Stimulated activated CD8-positive, alpha-beta memory T cell treated with anti-CD3 and anti-CD28 coated beads, Interleukin-15, amount 100 ng/mL, for 48 hours (primary cell): ENCODE measurements at regions not wholly inside any gene's neighbourhood (a gene's known extent, or its start where the extent isn't known, plus 50 kb on each side); places are given as distances from the start of the nearest gene placed in this dataset.

ENCODE experiments used
- DNase-seq, 2 donors: peaks; one replicate each; pipeline ENCODE4 v3.0.0-alpha.2; 2020; ENCODE audit warnings: low read depth in 2 of 2

DNA sequence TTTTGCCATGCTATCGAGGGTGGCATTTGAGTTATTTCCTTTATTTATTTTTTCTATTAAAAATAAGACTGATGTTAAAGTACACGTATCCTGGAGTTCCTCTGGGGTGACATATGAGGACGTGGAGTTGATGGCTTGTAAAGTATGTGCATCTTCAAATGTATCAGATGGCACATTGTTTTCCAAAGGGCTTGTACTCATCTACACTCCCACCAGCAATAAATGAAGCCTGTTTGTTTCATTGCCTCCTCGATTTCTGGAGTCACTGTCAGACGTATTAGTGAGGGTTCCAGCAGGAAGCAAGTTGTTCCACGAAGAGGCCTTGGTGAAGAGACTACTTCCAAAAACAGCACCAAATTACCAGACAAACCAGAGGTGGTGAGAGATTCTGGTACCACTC is 423.9 kb downstream of the NPHP4 start:
- no peak for DNase-seq

DNA sequence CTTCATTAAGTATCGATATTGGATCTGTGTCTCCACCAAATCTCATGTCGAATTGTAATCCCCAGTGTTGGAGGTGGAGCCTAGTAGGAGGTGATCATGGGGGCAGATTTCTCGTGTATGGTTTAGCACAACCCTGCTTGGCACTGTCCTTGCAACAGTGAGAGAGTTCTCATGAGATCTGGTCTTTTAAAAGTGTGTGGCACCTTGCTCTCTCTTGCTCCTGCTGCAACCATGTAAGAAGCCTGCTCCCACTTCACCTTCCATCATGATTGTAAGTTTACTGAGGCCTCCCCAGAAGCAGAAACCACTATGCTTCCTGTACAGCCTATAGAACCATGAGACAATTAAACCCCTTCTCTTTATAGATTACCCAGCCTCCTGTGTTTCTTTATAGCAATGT is 424.4 kb downstream of the NPHP4 start:
- DNase-seq: no peak

DNA sequence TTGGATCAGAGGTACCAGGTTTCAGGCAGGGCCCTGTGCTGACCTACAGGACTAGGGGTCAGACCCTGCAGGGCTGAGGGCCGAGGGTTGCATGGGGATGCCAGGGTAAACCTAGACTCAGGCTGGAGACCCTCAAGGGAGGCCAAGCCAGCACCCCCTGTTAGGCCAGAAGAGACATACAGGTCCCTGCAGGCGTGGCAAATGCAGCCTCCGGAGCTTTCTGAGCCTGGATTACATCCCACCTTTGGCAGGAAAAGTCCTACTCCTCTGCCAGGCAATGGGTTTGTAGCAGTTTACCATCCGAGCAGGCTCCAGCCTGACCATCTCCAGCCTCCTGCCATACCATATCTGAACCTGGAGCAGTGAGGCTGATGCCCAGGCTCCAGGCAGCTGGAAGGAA is 425.3 kb downstream of the NPHP4 start:
- no peak for DNase-seq

DNA sequence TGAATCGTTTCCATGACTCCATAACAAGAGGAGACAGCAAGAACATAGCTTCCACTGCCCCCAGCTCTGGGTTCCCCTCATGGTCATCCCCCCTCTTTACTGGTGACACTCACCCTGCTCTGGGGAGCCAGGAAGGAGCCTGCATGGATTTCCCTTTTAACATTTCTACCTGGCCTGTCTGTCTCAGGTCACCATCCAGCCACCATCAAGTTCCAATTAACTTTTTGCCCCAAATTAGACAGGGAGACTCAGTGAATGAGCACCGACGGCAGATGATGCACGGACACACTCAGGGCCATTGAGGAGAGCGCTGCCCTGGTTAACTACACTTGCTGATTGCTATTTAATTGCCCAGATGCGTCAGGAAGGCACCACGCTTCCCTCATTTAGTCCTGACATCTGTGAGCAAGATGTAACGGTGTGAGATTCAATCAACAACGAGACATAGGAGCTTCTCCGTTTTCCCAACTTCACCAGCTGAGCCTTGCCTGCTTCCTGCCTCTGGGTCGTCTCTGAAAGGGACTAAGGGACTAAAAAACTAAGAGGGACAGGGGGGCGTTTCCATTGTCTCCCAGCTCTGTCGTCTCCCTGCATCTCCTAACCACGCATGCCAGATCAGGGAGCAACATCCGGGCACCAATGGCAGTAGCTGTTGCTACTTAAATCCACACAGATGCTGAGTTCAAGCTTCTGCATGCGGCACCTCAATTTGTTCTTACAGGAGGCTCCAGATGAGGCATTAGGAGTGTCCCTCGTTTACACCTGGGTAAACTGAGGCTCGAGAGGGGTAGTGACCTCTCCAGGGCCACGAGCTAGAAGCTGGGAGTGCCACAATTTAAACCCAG is 426.7 kb downstream of the NPHP4 start:
- no peak for DNase-seq

DNA sequence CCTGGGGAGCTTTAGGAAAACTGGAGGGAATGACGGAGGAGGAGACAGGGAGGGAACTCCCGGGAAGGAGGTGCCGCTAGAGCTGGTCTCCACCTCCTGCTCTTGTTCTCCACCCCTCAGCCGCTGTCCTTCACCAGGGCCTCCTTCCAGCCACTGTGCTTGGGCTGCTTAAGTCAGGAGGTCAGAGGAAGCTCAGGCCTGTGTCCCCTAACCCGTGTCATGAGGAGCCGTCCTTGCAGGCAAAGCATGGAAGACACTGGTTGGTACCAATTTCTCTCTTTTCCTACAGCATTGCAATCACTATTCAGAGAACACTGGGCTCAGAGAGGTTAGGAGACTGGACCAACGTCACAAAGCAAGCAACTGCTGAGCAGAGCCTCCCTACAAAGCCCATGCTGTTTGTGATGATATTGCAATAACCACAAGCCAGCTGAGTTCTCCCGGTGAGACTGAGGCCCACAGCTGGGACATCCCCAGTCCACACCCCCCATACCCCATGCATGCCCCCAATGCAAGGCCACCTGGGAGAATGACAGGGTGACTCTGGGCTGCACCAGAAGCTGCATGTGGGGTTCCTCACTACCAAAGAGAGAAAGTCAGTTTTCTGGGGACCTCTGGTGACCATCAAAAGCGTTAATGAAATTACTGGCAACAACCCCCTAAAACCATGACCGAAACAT is 427.5 kb downstream of the NPHP4 start:
- no peak for DNase-seq

DNA sequence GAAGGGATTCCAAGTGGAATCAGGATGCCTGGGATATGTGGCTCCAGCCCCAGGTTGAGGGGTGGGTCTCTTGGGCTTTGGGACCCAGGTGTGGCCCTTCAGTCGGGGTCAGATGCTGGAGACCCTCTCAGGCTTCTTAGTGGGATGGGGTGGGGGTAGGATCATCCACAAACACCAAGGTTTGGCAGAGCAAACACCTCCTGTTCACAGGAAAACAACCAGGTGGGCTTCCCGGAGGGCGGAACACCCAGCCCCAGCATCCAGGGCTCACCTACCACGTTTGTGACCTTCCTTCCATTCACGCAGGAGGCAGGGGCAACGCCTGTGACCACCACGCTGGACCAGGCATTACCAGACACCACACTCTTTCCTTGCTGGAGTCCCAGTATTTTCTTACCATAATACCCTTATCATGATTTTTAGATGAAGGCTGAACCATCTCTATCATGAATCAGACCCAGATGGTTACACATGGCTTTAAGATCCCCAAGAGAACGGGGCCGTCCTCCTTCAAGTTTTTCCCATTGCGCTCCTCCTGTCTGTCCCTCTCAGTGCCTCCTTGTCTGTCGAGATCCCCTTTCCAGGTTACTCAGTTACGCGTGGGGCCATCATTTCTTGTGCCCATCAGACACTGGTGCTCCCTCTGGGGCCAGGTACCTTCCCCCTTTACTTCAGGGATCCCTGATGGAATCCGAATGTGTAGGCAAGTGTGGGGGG is 428.2 kb downstream of the NPHP4 start:
- DNase-seq: no peak

DNA sequence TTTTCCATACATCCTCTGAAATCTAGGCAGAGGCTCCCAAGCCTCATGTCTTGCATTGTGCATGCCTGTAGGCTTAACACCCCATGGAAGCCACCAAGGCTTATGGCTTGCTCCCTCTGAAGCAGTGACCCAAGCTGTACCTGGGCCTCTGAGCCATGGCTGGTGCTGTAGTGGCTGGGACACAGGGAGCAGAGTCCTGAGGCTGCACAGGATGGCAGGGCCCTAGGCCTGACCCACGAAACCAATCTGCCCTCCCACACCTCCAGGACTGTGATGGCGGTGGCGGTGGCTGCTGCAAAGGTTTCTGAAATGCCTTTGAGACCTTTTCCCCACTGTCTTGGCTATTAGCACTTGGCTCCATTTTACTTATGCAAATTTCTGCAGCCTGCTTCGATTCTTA is 429.5 kb downstream of the NPHP4 start:
- DNase-seq: no peak

DNA sequence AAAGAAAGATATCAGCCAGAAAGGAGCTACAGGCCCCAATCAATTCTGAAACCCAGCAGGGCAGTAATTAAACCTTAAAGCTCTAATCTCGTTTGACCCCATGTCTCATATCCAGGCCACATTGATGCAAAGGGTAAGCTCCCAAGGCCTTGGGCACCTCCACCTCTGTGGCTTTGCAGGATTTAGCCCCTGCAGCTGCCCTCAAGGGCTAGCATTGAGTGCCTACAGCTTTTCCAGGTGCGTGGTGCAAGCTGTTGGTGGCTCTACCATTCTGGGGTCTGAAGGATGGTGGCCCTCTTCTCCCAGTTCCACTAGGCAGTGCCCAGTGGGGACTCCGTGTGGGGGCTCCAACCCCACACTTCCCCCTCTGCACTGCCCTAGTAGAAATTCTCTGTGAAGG is 429.9 kb downstream of the NPHP4 start:
- DNase-seq: no peak

DNA sequence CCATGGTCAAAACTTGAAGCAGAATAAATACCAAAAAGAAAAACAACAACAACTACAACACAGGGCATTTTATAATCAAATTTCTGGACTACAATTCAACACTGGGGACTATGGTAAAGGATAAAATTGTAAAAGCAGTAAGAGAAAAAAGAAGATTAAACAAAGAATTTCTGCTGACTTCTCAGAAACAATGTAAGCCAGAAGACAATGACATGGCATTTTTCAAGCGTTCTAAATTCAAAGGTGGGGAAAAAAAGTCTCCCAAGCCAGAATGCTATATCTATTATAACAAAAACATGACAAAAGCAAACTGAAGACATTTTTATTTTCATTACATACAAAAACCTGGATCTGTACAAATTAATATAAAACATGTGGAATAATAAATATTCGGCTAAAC is 433.1 kb downstream of the NPHP4 start:
- DNase-seq: no peak

DNA sequence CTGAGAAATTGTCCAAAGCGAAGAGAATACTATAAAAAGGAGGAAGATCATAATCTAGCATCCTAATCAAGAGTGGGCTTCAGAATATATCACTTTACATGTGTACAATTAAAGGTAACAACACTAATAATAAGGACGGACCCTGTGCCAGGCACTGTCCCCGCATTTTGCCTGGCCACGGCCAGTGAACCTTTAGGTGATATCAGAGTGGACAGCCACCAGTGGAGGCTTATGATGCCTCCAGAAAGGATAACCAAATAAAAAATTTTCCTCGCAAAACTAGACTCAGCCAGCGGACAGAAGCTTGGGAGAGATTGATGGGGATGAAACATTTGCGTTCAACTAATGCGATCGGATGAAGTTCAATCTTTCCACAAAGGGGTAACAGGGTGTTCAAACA is 436.4 kb downstream of the NPHP4 start:
- no peak for DNase-seq

DNA sequence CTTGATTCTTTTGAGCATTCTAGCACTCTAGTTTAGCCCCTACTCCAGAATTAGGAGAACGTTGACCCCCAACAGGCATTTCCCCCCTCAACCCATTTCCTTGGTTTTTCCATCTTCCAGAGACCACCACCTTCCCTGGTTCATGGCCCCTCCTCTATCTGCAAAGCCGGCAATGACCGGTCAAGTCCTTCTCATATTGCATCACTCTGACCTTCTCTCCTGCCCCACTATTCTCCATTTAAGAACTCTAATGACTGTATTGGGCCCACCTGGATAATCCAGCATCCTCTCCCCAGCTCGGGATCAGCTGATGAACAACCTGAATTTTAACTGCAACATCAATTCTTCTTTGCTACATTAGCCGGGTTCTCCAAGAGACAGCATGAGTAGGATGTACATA is 437.4 kb downstream of the NPHP4 start:
- DNase-seq: no peak

DNA sequence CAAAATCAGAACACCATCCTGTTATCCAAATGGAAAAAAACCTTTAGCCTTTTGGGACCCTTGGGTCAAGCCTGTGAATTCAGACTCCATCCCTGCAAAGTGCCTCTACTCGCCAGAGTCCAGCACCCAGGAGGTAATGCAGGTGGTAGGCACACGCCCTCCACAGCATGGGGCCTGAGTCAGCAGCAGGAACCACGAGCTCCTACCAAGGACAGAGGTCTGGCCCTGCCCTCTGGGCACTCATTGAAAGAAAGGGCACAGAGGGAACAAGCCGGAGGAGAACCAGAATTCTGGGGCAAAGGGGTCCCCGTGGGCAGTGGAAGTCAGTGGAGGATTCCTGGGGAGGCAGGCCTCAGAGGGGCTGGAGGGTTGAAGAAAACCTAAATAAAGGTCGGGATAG is 438.1 kb downstream of the NPHP4 start:
- no peak for DNase-seq

DNA sequence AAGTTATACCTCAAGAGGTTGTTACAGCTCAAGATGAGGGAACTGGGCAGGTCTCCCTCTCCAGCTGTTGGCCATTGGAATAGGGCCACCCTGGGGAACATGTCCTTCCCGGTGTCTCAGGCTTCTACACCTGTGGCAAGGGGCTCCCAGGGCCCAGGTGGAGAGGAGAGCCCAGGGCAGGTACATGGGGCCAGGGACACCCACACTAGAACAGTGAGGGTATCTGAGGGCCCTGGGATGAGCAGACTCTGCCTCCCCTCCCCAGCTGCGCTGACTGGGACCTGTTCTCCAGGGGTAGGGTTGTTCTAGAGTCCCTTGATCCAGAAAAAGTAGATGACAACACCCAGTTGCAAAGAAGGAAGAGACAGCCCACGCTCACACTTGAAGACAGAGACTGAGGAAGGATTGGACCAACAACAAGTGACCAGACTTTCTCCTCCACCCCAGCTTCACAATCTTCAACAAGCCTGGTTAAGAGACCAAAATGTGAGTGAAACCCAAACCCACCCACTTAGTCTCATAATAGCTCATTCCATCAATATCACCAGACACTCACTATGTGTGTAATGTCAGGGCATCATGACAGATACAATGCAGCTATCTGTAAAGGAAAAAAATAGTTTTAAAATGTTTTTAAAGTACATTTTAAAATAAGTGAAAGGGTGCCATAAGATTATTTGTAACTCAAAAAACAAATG is 439.3 kb downstream of the NPHP4 start:
- no peak for DNase-seq

DNA sequence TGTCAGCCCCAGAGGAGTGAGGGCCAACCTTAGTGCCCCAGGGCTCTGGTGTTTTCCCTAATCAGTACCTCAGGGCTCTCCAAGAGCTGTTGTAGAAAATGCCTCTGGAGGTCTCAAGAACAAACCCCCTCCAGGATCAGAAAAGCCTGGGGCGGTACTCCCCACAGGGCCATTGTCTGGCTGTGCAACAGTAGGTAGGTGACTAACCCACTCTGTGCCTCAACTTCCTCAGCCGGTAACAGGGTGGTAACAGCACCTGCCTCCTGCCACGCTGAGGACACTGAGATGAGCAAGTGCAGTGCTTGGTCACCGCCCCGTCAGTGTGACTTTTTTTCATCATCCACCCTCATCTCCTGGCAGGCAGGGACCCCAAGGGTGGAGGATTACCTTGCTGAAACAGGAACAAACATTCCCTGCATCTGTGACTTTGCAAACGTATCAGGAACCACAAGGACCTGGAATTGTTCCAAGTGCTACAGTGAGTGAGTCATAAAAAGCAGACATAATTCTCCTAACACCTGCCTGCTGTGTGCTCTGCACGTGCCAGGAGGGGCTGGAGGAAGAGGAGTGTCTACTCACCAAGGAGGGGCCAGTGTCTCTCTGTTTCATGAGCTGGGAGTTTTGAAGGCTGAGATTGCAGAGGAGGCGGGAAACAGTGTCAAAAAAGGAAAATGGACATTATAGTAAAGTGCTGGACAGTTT is 440.8 kb downstream of the NPHP4 start:
- no peak for DNase-seq

DNA sequence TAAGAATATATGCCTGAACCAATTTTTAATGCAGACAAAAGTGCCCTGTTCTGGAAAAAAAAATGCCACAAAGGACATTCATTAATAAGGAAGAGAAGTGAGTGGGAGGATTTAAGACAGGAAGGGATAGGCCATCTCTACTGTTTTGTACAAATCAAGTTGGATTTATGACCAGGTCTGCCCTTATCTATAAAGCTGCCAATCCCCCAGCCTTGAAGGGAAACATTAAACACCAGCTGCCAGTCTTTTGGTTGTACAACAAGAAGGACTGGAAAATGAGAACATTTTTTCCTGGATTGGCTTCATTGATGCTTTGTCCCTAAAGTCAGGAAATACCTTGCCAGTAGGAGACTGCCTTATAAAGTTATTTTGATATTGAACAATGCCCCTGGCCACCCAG is 444.0 kb downstream of the NPHP4 start:
- no peak for DNase-seq

DNA sequence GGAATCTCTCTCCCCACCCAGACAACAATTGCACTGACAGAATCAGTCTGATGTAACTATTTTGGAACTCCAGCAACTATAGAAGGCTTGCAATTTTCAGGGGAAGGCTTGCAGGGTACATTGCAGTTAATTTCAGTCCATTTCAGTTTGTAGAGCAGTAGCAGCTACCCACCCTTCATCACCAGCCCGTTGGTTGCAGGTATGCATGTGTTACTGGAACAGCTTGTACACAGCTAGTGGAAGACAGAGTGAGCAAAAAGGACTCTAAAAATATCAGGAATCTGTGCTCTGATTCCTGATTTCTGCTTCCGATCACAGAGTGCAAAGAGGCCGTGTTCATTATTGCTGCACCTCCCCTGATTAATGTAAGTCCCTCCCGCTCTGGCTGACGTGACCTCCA is 449.0 kb downstream of the NPHP4 start:
- DNase-seq: no peak

DNA sequence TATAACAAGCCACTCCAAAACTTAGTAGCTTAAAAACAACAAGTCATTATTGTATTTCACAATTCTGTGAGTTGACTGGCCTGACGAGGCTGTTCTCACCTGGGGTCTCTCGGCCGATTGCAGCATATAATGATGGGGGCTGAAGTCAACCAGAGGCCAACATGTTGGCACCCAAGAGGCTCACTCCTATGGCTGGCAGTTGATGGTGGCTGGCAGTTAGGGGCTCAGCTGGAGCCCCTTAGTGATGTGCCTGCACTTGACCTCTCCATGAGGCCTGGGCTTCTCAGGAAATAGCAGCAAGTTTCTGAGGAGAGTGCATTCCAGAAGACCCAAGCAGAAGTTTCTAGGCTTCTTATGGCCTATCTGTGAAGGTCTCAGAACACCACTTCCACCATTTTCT is 459.4 kb downstream of the NPHP4 start:
- DNase-seq: no peak

DNA sequence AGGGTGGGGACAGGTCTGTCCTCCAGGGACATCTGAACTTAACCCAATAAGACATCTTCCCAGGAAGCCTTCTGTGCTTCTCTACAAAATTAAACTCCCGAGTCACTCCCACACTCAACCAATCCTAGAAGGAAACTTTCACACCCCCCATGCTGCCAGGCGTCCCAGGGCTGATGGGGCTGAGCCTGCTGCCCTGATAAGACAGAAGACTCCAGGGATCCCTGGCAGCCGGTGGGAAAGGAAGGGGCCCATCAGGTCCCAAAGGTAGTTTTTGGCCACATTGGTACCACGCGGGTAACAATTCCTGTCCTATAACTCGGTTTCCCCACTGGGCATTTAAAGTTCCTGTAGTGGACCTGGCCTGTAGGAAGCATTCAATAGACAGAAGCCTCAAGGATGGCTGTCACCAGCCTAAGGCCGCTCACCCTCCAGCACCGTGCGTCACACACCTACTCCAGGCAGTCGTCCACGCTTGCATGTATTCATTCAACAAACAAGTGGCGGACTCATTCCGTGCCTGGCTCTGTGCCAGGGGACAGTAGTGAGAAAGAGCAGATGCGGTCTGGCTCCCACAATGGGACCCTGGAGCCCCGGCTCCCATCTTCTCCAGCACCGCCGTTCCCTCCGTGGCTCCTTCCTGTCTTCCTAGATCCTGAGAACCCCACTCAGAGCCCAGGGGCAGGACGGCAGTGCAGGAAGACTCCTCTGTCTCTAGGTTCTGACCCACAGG is 465.2 kb downstream of the NPHP4 start:
- no peak for DNase-seq

DNA sequence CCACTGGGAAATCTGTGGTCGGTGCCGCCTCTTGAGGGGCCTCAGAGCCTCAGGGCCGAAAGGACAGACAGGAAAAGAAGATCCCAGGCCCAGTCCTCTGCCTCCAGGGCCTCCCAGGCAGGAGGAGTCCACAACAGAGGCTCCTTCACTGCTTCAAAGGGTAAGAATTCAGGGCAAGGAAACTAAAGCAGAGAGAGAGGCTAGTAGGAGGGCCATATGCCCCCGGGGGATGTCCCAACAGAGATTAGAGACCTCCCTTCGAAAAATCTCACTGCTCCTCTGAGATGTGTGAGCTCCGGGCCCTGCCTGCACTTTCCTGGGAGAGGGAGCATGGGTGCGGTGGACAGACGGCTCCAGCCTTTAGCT is 465.9 kb downstream of the NPHP4 start:
- DNase-seq: no peak

DNA sequence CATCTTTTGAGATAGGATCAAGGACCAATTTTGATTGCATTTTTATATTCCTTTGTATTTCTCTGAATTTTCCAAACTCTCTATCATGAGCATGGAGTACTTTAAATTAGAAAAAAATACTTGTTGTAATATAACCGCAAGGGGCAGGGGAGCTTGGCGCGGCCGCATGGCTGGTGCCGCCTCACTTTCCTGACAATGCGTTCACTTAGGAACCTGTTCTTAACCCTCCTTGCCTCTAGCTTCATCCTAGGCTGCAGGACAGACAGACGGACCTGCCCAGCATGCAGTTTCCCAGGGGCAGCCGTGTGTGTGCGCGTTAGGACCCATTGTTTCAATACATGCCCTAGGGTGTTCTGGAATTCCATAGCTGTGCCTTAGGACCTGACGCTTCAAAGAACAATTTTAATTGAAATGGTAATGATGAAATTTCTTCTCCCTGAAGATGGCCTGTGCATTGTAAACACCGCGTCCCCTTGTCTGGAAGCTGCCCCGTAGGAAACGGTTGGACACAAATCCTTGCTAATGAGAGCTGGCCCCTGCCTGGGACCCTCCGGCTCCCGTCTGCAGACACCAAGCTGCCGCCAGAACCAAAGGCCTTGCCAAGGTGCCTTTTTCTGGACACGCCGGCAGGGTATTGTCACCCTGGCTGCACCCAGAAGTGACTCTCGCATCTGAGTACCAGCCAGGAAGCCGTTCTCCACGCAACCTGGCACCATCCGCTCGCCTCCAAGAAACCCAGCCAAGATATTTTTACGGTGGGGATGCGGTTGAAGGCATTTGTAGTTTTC is 466.4 kb downstream of the NPHP4 start:
- DNase-seq: no peak
